Ishikawa (cell line): ENCODE measurements at regions not wholly inside any gene's neighbourhood (a gene's known extent, or its start where the extent isn't known, plus 50 kb on each side); places are given as distances from the start of the nearest gene placed in this dataset.

Source experiments
- CEBPB ChIP-seq: IDR thresholded peaks from 2 replicates; pipeline ENCODE4 v1.6.1; 2012
- CREB1 ChIP-seq: IDR thresholded peaks from 2 replicates; pipeline ENCODE4 v1.6.1; 2012; ENCODE audit warnings: low read depth
- EGR1 ChIP-seq: IDR thresholded peaks from 2 replicates; pipeline ENCODE4 v1.6.1; 2012
- EP300 ChIP-seq: IDR thresholded peaks from 2 replicates; pipeline ENCODE4 v1.6.1; 2012; ENCODE audit warnings: borderline replicate concordance
- FOXM1 ChIP-seq: IDR thresholded peaks from 2 replicates; pipeline ENCODE4 v1.6.1; 2012; ENCODE audit warnings: low read depth, borderline replicate concordance
- NFIC ChIP-seq: IDR thresholded peaks from 2 replicates; pipeline ENCODE4 v1.6.1; 2012
- RAD21 ChIP-seq: IDR thresholded peaks from 2 replicates; pipeline ENCODE4 v1.6.1; 2012; ENCODE audit warnings: low read depth
- TAF1 ChIP-seq: IDR thresholded peaks from 2 replicates; pipeline ENCODE4 v1.6.1; 2012; ENCODE audit warnings: low read depth, mild to moderate bottlenecking
- TCF12 ChIP-seq: IDR thresholded peaks from 2 replicates; pipeline ENCODE4 v1.6.1; 2012; ENCODE audit warnings: low read depth
- TEAD4 ChIP-seq: IDR thresholded peaks from 2 replicates; pipeline ENCODE4 v1.6.1; 2012
- YY1 ChIP-seq: IDR thresholded peaks from 2 replicates; pipeline ENCODE4 v1.6.1; 2012; ENCODE audit warnings: low read depth
- ZBTB7A ChIP-seq: IDR thresholded peaks from 2 replicates; pipeline ENCODE4 v1.6.1; 2012; ENCODE audit warnings: low read depth
- TF ChIP-seq, protein P1 (sequence below): IDR thresholded peaks from 2 replicates; pipeline ENCODE4 v1.6.1; 2012
- TF ChIP-seq, protein P2 (sequence below): IDR thresholded peaks from 2 replicates; pipeline ENCODE4 v1.6.1; 2012; ENCODE audit warnings: low read depth, mild to moderate bottlenecking
- TF ChIP-seq, protein P3 (sequence below): IDR thresholded peaks from 2 replicates; pipeline ENCODE4 v1.6.1; 2012

DNA sequence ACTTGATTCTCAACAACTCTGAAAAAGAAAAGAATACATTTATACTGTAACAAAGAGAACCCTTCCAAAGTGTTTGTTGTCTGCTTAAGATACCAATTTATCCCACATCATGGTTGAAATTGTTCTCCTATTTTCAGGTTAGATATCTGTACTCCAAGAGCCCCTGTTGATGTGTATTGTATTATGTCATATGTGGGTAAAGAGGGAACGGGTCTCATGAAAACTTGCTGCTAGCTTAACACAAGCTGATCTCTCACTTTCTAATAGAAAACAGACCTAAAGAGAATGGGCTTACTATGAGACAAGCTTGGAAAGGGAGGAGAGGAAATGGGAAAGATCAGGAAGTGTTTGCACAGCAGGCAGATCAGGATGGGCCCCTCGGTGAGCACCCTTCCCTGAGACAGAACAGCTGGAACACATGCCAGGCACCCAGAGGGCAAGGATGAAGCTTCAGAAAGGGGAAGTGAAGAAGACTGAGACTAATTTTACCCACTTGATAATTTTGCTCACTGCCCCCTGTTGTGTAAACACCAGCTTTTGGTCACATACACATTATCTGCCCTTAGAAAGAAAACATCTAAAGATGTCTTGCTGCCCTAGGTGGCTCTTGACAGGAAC lies 747.9 kb upstream of the CCDC54 start:
- no peak for TF ChIP-seq FOXM1

DNA sequence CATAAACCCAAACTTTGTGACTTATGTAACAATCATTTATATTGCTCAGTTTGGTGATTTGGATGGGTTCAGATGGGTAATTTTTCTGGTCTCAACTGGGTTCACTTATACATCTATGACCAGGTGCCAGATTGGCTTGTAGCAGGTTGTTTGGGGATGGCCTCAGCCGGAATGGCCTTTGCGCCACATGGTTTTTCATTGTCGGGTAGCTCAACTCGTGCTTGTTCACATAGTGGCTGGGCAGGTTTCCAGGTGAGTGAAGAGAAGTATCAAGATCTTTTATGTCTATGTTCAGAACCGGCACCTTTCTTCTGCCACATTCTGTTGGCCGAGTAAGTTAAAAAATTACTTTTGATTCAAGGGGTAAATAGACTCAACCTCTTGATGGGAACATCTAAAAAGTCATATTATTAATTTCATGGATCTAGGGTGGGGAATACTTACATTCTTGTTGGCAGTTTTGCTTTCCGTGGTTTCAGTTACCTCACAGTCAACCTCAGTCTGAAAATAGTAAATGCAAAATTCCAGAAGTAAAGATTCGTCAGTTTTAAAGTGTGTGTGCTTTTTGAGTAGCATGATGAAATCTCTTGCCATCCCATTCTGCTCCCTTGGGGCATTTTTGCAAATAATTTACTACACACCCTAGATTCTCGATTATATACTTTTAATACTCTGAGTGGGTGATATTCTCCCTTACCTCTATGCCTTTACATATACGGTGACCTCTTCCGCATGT lies 745.7 kb upstream of the CCDC54 start:
- TF ChIP-seq TAF1 (no peak), EP300 (no peak), NFIC (no peak), CREB1 (no peak), TCF12 (no peak), FOXM1 (no peak)
- TF ChIP-seq, protein P1, sequence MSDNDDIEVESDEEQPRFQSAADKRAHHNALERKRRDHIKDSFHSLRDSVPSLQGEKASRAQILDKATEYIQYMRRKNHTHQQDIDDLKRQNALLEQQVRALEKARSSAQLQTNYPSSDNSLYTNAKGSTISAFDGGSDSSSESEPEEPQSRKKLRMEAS = no peak
- TF ChIP-seq, protein P2, sequence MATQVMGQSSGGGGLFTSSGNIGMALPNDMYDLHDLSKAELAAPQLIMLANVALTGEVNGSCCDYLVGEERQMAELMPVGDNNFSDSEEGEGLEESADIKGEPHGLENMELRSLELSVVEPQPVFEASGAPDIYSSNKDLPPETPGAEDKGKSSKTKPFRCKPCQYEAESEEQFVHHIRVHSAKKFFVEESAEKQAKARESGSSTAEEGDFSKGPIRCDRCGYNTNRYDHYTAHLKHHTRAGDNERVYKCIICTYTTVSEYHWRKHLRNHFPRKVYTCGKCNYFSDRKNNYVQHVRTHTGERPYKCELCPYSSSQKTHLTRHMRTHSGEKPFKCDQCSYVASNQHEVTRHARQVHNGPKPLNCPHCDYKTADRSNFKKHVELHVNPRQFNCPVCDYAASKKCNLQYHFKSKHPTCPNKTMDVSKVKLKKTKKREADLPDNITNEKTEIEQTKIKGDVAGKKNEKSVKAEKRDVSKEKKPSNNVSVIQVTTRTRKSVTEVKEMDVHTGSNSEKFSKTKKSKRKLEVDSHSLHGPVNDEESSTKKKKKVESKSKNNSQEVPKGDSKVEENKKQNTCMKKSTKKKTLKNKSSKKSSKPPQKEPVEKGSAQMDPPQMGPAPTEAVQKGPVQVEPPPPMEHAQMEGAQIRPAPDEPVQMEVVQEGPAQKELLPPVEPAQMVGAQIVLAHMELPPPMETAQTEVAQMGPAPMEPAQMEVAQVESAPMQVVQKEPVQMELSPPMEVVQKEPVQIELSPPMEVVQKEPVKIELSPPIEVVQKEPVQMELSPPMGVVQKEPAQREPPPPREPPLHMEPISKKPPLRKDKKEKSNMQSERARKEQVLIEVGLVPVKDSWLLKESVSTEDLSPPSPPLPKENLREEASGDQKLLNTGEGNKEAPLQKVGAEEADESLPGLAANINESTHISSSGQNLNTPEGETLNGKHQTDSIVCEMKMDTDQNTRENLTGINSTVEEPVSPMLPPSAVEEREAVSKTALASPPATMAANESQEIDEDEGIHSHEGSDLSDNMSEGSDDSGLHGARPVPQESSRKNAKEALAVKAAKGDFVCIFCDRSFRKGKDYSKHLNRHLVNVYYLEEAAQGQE = no peak
- TF ChIP-seq, protein P3, sequence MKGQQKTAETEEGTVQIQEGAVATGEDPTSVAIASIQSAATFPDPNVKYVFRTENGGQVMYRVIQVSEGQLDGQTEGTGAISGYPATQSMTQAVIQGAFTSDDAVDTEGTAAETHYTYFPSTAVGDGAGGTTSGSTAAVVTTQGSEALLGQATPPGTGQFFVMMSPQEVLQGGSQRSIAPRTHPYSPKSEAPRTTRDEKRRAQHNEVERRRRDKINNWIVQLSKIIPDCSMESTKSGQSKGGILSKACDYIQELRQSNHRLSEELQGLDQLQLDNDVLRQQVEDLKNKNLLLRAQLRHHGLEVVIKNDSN = no peak

DNA sequence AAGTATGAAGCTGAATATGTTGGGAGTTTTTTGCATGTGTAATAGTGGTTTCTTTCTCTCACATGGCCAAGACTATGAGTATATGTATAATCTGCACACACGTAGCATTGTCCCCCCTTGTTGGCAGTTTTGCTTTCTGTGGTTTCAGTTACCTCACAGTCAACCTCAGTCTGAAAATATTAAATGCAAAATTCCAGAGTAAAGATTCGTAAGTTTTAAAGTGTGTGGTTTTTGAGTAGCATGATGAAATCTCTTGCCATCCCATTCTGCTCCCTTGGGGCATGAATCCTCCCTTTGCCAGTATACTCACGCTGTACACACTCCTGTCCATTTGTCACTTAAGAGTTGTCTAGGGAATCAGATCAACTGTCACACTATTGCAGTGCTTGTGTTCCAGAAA lies 742.0 kb upstream of the CCDC54 start:
- no peak for TF ChIP-seq NFIC
- TF ChIP-seq, protein P1 = no peak
- no peak for TF ChIP-seq CEBPB
- TF ChIP-seq EGR1 = no peak
- TF ChIP-seq EP300 = no peak
- no peak for TF ChIP-seq FOXM1
- no peak for TF ChIP-seq ZBTB7A
- TF ChIP-seq TAF1 = no peak
- TF ChIP-seq, protein P3 = no peak
- no peak for TF ChIP-seq TCF12

DNA sequence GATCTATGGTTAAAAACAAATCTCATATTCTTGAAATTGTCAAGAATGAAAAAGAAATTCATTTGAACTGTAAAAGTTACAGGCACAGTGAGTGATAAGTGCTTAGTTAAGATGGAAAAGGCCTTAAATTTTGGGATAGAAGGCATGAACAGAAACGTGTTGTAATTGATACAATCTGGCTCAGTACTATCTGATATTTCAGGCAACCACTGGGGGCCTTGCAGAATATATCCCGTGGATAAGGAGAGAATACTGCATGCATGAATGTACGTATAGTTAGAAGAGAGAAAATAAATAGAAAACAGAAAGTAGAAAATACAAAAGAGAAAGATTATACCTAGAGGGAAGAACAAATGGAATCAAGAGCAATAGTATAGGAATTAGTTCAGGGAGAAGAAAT lies 741.4 kb upstream of the CCDC54 start:
- no peak for TF ChIP-seq TEAD4
- TF ChIP-seq, protein P1 = no peak
- no peak for TF ChIP-seq NFIC
- no peak for TF ChIP-seq YY1

DNA sequence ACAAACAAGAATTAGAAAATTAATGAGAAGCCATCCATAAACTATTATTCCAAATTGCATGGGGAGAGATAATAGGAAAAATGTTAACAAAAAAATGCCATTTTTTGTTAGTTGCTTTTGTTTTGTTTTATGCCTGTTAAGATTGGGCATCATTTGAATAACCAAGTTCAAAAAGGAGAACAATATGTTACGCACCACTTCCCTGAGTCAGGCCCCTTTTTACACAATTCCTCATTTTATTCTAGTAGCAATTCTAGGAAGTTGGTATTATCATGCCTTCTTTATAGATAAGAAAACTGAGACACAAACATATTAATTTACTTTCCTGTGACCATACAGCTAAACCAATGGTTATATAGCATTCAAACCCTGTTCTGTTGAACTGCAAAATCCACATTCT lies 736.9 kb upstream of the CCDC54 start:
- TF ChIP-seq TEAD4 (no peak), TCF12 (no peak), CREB1 (no peak), EGR1 (no peak), FOXM1 (no peak), NFIC (no peak)

DNA sequence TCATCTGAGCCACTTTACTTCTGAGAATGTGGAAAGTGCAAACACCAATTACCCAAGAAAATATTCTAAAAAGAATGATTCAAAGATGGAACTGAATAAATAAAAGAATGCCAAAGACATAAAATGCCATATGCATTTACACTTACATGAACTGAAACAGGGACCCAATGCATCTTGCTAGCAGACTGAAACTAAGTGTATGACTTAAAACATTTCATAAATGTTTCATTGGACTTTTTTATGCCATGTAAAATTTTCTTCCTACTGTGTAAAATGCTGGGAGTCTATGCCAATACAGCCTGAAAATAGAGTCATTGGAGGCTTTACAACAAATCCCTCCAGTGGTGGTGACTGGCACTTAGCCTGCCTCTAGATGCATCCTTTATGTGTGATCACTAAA lies 735.1 kb upstream of the CCDC54 start:
- TF ChIP-seq EGR1 (no peak), FOXM1 (no peak), CREB1 (no peak), NFIC (no peak), TAF1 (no peak), RAD21 (no peak), TEAD4 (no peak), ZBTB7A (no peak), TCF12 (no peak), CEBPB (no peak), YY1 (no peak), EP300 (no peak)
- TF ChIP-seq, protein P3 = no peak
- TF ChIP-seq, protein P2 = no peak
- TF ChIP-seq, protein P1 = no peak
